ENCODE measurements at regions not wholly inside any gene's neighbourhood (a gene's known extent, or its start where the extent isn't known, plus 50 kb on each side); places are given as distances from the start of the nearest gene placed in this dataset.
A peak's percentile ranks its signal among the peaks of the same experiment; 100 is the strongest.
"Not testable (repeated sequence)": the region's sequence is repeated elsewhere in the genome, so short reads cannot be mapped to it uniquely, and the experiment has no call there.

DNA sequence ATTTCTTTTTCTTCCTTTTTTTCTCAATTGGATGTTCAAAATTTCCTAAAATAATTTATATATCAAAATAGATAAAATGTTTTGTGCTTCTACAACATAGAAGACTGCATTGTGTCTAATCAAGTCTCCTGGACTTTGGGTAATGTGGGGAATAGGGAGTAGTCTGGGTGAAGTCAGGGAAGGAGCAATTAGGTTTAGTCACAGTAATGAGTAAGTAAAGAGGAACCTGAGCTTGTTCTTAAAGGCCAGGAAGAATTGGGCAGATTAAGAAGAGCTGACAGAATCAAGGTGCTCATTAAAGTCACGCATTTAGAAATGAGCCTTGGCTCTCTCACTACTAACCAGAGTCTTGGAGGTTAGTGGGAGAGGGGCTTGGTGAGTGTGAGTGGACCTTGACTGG is 233.3 kb upstream of the SSTR1 start:
- DNase-seq (ENCODE audit: low read depth in 4 of 4, low spot score in 3 of 4), result no peak

DNA sequence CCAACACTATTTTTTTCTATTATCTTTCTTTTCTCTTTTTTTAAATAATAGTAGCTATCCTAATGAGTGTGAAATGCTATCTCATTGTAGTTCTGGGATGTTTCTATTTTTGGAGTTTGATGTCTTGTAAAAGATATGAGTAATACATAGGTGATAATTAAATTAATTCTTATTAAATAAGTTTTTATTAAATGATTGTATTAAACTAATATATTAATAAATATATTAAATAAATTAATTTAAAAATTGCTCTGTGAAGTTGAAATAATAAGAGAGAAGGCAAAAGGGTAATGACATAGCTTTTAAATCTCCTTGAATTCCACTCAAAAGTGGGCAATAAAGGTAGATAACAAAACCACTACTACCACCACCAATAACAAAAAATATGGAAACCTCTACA is 230.2 kb upstream of the SSTR1 start:
- no peak for DNase-seq (ENCODE audit: low read depth in 4 of 4, low spot score in 3 of 4)

GRCh38 chr14:37985826-37986470 is 221.8 kb upstream of the SSTR1 start:
- DNase-seq (ENCODE audit: low read depth in 4 of 4, low spot score in 3 of 4), result peak in 2 of 4 donors; percentile 10 to 12

GRCh38 chr14:37988472-37988871 is 219.2 kb upstream of the SSTR1 start:
- DNase-seq (ENCODE audit: low read depth in 4 of 4, low spot score in 3 of 4), result no peak

DNA sequence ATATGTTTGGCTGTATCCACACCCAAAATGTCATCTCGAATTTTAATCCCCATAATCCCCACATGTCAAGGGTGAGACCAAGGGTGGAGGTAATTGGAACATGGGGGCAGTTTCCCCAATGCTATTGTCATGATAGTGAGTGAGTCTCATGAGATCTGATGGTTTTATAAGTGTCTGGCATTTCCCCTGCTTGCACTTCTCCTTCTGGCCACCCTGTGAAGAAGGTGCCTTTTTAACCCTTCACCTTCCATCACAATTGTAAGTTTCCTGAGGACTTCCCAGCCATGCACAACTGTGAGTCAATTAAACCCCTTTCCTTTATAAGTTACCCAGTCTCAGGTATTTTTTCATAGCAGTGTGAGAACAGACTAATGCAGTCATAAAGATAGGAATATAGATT is 216.7 kb upstream of the SSTR1 start:
- DNase-seq (ENCODE audit: low read depth in 4 of 4, low spot score in 3 of 4), result no peak

GRCh38 chr14:37992499-37992898 is 215.2 kb upstream of the SSTR1 start:
- no peak for DNase-seq (ENCODE audit: low read depth in 4 of 4, low spot score in 3 of 4)

- no peak for DNase-seq (ENCODE audit: low read depth in 4 of 4, low spot score in 3 of 4)
These were observed 212.8 kb upstream of the SSTR1 start for GRCh38 chr14:37994846-37995372.

DNA sequence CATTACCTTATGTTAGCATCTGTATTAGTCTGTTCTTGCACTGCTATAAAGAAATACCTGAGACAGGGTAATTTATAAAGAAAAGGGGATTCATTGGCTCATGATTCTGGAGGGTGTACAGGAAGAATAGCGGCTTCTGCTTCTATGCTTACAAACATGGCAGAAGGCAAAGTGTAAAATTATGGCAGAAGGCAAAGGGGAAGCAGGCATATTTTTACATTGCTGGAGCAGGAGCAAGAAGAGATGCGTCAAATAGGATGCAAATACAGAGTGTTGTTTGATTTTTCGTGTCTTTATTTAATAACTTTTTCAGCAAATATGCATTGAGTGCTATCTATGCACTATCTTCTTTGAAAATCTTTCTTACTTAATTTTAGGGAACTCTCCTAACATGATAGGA is 210.7 kb upstream of the SSTR1 start:
- no peak for DNase-seq (ENCODE audit: low read depth in 4 of 4, low spot score in 3 of 4)

- DNase-seq (ENCODE audit: low read depth in 4 of 4, low spot score in 3 of 4), result no peak
These were observed 207.4 kb upstream of the SSTR1 start for GRCh38 chr14:38000340-38000739.

GRCh38 chr14:38001501-38001900 is 206.2 kb upstream of the SSTR1 start:
- no peak for DNase-seq (ENCODE audit: low read depth in 4 of 4, low spot score in 3 of 4)

DNA sequence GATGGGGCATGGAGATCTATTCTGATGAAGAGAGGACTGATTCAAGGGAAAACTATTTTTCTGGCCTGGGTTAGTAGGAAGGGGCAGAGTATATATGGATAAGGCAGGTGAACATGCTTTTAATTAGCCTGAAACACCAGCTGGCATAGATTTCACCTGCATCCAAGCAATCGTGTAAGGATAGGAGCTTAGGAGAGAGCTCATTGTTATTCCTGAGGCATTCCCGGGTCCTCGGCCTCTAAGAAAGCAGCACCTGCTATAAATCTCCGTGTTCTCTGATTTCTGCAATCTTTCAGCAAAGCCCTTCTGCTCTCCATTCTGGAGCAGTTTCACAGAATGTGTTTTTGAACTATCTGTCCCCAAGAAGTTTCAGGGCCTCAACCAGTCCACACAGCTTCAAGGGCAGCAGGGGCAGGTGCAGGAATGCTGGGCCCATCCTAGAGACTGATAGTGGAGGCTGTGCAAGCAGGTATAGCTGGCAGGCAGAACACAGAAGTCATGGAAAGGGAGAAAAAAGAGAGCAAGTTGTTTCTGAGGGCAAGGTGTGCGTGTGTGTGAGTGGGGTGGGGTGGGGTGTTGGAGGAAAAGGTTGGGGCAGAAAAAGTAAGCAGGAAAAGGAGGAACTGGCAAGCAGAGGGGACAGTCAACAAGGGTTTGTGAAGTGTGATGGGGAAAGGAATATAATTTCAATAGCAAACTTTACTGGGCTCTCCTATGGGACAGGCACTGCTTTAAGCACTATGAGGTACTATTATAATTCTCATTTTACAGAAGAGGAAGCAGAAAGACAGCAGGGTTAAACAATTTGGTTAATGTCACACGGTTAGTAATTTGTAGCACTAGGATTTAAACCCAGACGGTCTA is 203.7 kb upstream of the SSTR1 start:
- DNase-seq (ENCODE audit: low read depth in 4 of 4, low spot score in 3 of 4), result no peak

GRCh38 chr14:38004610-38004879 is 203.2 kb upstream of the SSTR1 start:
- DNase-seq (ENCODE audit: low read depth in 4 of 4, low spot score in 3 of 4), result no peak

- DNase-seq (ENCODE audit: low read depth in 4 of 4, low spot score in 3 of 4), result not testable (repeated sequence)
These were observed 196.5 kb upstream of the SSTR1 start for GRCh38 chr14:38011156-38011555.

GRCh38 chr14:38012056-38012455 is 195.6 kb upstream of the SSTR1 start:
- no peak for DNase-seq (ENCODE audit: low read depth in 4 of 4, low spot score in 3 of 4)

DNA sequence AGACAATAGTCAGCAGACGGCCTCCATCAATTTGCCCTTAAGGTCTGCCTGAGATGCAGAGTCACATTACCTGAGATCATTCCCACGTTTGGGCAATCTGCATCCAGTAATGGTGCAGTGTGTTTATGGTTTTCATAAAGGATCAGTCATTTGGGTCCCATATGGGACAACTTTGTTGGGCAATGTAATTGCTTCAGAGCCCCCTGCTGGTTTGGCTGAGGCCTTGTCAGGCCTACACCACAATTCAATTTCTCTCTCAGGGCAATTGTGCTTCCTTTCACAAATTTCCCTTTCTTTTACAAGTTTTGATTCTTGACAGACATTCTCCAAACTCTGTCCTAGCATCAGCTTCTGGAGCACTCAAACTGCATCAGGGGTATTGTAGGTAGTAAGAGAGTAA is 191.2 kb upstream of the SSTR1 start:
- DNase-seq (ENCODE audit: low read depth in 4 of 4, low spot score in 3 of 4), result no peak

- no peak for DNase-seq (ENCODE audit: low read depth in 4 of 4, low spot score in 3 of 4)
These were observed 185.8 kb upstream of the SSTR1 start for GRCh38 chr14:38021861-38022260.

DNA sequence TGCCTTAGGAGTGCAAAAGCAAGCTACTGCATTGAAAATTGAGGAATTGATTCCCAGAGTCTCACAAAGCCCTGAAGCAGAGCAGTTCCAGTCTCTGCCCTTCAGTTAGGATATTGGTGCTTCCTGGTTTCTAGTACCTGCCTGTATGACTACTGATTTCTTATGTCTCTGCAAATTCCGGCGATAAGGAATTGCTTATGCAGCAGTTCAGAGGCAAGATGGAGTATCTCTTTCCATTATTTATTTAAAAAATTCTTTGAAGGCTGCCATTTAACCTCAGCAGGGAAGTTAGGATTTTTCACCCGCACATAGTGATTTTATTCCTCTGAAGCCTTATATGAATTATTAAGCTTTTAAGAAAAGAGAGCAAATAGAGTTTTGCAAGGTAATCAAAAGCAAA is 184.9 kb upstream of the SSTR1 start:
- DNase-seq (ENCODE audit: low read depth in 4 of 4, low spot score in 3 of 4), result no peak

DNA sequence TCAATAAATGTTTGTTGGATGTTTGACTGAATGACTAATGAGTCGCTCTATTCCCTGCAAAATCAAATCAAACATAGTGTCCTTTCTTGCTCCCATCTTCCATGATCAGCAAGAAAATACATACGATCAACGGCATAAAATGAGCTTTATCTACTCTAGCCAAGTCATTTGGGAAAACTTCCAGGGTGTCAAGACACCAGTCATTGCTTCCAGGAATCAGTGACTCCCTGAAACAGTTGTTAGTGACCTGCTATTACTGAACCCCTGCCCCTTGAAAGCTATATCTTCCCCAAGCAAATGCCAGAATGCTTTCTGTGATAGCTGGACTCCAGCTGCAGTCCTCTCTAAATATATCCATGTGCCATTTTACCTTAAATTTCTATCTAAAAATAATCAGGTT is 169.5 kb upstream of the SSTR1 start:
- no peak for DNase-seq (ENCODE audit: low read depth in 4 of 4, low spot score in 3 of 4)

DNA sequence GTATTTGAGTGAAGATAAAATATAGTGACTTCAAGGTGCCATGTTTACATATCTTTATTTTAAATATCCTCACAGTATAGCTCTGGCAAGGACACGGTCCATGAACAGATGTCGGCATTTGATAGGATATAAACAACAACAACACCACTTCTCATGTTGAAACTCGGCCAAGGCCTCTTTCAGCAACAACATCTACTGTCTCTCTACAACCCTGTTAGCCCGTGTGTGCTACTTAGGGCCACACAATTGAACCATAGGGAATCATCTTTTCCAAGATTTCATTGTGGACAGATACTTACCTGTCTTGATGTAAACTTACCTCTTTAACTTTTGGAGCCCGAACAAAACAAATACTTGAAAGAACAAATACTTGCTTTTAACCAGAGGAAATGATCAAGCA is 168.7 kb upstream of the SSTR1 start:
- DNase-seq (ENCODE audit: low read depth in 4 of 4, low spot score in 3 of 4), result no peak

DNA sequence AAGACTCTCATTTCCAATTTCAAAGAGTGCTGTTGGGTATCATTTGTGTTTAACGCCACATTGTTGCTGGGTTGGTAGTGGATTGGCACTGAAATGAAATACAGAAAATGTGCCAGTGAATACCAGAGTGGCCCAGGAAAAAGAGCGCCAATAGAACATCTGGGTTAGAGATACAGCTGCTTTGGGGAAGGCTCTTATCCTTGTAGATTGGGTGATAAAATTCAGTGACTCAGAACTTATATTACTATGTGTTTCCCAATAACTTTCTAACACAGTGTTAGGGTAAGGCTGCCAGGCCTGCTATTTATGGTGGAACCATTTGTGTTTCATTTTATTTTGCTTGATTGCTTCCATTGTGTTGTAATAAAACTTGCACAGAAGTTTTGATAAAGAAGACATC is 168.2 kb upstream of the SSTR1 start:
- DNase-seq (ENCODE audit: low read depth in 4 of 4, low spot score in 3 of 4), result no peak

GRCh38 chr14:38040411-38040810 is 167.3 kb upstream of the SSTR1 start:
- DNase-seq (ENCODE audit: low read depth in 4 of 4, low spot score in 3 of 4), result no peak

DNA sequence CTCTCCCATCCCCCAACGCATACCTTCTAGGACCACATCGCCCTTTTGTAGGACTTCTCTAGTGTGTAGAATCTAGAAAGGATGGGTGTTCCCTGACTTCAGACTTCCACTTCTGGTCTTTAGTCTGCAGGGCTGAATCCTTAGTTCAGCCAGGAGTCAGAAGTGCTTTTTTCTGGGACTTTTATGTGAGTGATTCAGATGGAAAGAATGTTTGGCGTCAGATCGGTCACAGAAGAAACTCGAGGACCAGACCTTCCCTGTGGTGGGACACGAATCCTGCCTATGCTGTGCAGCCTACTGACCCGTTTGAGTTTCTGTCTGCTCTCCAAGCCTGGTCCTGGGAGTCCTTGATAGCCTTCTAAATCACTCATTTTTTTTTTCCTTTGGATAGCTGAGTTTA is 165.4 kb upstream of the SSTR1 start:
- DNase-seq (ENCODE audit: low read depth in 4 of 4, low spot score in 3 of 4), result no peak
